Heart left ventricle (tissue), 13 donors: ENCODE measurements at regions not wholly inside any gene's neighbourhood (a gene's known extent, or its start where the extent isn't known, plus 50 kb on each side); places are given as distances from the start of the nearest gene placed in this dataset.

Experiments
- POLR2A ChIP-seq, 2 donors: fragments of 450-650 bp; IDR thresholded peaks; one replicate each; pipeline ENCODE4 v1.6.1; 2017; ENCODE audit warnings: antibody characterized with exemption in 2 of 2, mild to moderate bottlenecking in 2 of 2, moderate library complexity in 2 of 2
- TF ChIP-seq, protein P1 (sequence below), 12 donors: fragments of 200-600 bp; sonication (generic) in 4 of 12; IDR thresholded peaks; one replicate each; pipeline versions ENCODE4 v1.5.0 to v1.8.0; 2018 to 2022; ENCODE audit warnings: antibody characterized with exemption in 12 of 12, mild to moderate bottlenecking in 5 of 12
- donor health status: ischemic (EF 13 %, LVEDD 7.1; RV severe dilation, severe dysfunction).
- donor health status: DM: no; HTN: yes; CAD: no.
- donor health status: DM: no; HTN: no; CAD: no.
- donor health status: ischemic (EF 25% LVEDD 6.9; RV normal size, moderate dysfunction).
- donor health status: ischemic (EF 25% LVEDD 5.7; RV mildly dilated, moderate dysfunction).
- donor health status: ischemic (EF 35%, LVEDD 5.7; RV mildly dilated, moderate dysfunction).
- donor health status: nonischemic (EF 11% LVEDD 7.7; RV severe dilation, severe dysfunction).
- donor health status: DM: yes; HTN: yes; CAD: no.
- donor health status: PGD.
- donor health status: ischemic (EF 29% LVEDD 5.4; RV normal size, mild dysfunction).
- donor health status: nonischemic (EF 23%, LVEDD 6.1; RV moderate dilation, normal function).

DNA sequence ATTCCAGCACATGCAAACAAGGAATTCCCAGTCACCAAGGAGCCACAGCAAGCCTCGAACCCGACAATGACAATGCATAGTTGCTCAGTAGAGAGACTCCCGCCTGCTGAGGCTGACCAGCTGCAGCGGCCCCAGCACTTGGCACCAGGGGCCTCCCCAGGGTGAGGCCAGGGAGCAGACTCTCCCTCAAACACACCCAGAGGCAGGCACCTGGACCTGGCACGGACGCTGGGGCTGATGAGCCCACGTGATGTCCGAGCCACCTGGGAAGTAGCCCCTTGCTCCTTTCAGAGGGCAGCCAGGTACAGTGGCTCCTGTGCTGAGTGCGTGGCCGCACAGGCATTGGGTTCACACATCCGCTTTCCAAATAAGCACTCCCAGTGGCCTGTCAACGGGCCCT, 315.9 kb upstream of the TGFBR2 start:
- TF ChIP-seq POLR2A (IDR thresholded peaks at IDR 0.05), result no peak
- TF ChIP-seq, protein P1, sequence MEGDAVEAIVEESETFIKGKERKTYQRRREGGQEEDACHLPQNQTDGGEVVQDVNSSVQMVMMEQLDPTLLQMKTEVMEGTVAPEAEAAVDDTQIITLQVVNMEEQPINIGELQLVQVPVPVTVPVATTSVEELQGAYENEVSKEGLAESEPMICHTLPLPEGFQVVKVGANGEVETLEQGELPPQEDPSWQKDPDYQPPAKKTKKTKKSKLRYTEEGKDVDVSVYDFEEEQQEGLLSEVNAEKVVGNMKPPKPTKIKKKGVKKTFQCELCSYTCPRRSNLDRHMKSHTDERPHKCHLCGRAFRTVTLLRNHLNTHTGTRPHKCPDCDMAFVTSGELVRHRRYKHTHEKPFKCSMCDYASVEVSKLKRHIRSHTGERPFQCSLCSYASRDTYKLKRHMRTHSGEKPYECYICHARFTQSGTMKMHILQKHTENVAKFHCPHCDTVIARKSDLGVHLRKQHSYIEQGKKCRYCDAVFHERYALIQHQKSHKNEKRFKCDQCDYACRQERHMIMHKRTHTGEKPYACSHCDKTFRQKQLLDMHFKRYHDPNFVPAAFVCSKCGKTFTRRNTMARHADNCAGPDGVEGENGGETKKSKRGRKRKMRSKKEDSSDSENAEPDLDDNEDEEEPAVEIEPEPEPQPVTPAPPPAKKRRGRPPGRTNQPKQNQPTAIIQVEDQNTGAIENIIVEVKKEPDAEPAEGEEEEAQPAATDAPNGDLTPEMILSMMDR (IDR thresholded peaks at IDR 0.05), result no peak
